Heart left ventricle (tissue), 16 donors: ENCODE measurements at regions not wholly inside any gene's neighbourhood (a gene's known extent, or its start where the extent isn't known, plus 50 kb on each side); places are given as distances from the start of the nearest gene placed in this dataset.
"Not testable (repeated sequence)": the region's sequence is repeated elsewhere in the genome, so short reads cannot be mapped to it uniquely, and the experiment has no call there.

Experiments
- ATAC-seq, 4 donors: fragments of 200-7000 bp; cut with Tn5 transposase; one replicate each; pipeline ENCODE4 v1.9.1; 2020 to 2022; ENCODE audit warnings: moderate library complexity in 4 of 4, mild to moderate bottlenecking in 3 of 4, moderate number of reproducible peaks in 1 of 4
- DNase-seq, 5 donors: peaks; one replicate each; pipeline ENCODE4 v3.0.0-alpha.2; 2020
- H3K27ac ChIP-seq, 12 donors: fragments of 200-600 bp; sonication (generic) in 4 of 12; one replicate each; pipeline versions ENCODE4 v1.5.0 to v1.8.0; 2016 to 2022; ENCODE audit warnings: mild to moderate bottlenecking in 2 of 12
- H3K27me3 ChIP-seq, 9 donors: fragments of 200-600 bp; sonication (generic) in 2 of 9; one replicate each; pipeline versions ENCODE4 v1.5.1 to v1.8.0; 2016 to 2022; ENCODE audit warnings: mild to moderate bottlenecking in 3 of 9
- H3K36me3 ChIP-seq, 9 donors: fragments of 200-600 bp; sonication (generic) in 2 of 9; one replicate each; pipeline versions ENCODE4 v1.5.0 to v1.8.0; 2018 to 2022; ENCODE audit warnings: mild to moderate bottlenecking in 2 of 9
- H3K4me1 ChIP-seq, 12 donors: fragments of 200-600 bp; sonication (generic) in 4 of 12; one replicate each; pipeline versions ENCODE4 v1.5.0 to v1.8.0; 2016 to 2022; ENCODE audit warnings: mild to moderate bottlenecking in 3 of 12
- H3K4me3 ChIP-seq, 12 donors: fragments of 200-600 bp; sonication (generic) in 4 of 12; one replicate each; pipeline versions ENCODE4 v1.5.0 to v1.8.0; 2017 to 2022; ENCODE audit warnings: mild to moderate bottlenecking in 9 of 12, moderate library complexity in 4 of 12
- H3K9me3 ChIP-seq, 12 donors: fragments of 200-600 bp; sonication (generic) in 4 of 12; one replicate each; pipeline versions ENCODE4 v1.5.0 to v1.8.0; 2016 to 2022; ENCODE audit warnings: mild to moderate bottlenecking in 1 of 12
- POLR2A ChIP-seq, 2 donors: fragments of 450-650 bp; IDR thresholded peaks; one replicate each; pipeline ENCODE4 v1.6.1; 2017; ENCODE audit warnings: antibody characterized with exemption in 2 of 2, mild to moderate bottlenecking in 2 of 2, moderate library complexity in 2 of 2
- WGBS, 4 donors: extraction: QIAGEN DNeasy Blood & Tissue Kit in 2 of 4; methylation state at CpG; one replicate each; pipeline versions ENCODE4 v1.1.5 to v1.1.7; 2013 to 2018; 5-methylcytosine and 5-hydroxymethylcytosine counted together
- intact Hi-C, 10 donors: fragments of 100-400 bp; cut with DNase I; formaldehyde crosslinking; loops; one replicate each; pipeline versions ENCODE4 v1.11.1 to v1.14.2; 2022
- TF ChIP-seq, protein P1 (sequence below), 12 donors: fragments of 200-600 bp; sonication (generic) in 4 of 12; IDR thresholded peaks; one replicate each; pipeline versions ENCODE4 v1.5.0 to v1.8.0; 2018 to 2022; ENCODE audit warnings: antibody characterized with exemption in 12 of 12, mild to moderate bottlenecking in 5 of 12
- donor health status: ischemic (EF 13 %, LVEDD 7.1; RV severe dilation, severe dysfunction).
- donor health status: healthy with polysubstance abuse.
- donor health status: DM: no; HTN: yes; CAD: no.
- donor health status: DM: no; HTN: no; CAD: no.
- donor health status: ischemic (EF 25% LVEDD 6.9; RV normal size, moderate dysfunction).
- donor health status: ischemic (EF 25% LVEDD 5.7; RV mildly dilated, moderate dysfunction).
- donor health status: healthy.
- donor health status: DM: yes; HTN: yes; CAD: no.
- donor health status: ischemic (EF 35%, LVEDD 5.7; RV mildly dilated, moderate dysfunction).
- donor health status: nonischemic (EF 11% LVEDD 7.7; RV severe dilation, severe dysfunction).
- donor health status: DM: yes; HTN: yes; CAD: no.
- donor health status: PGD.
- donor health status: ischemic (EF 29% LVEDD 5.4; RV normal size, mild dysfunction).
- donor health status: nonischemic (EF 23%, LVEDD 6.1; RV moderate dilation, normal function).

DNA sequence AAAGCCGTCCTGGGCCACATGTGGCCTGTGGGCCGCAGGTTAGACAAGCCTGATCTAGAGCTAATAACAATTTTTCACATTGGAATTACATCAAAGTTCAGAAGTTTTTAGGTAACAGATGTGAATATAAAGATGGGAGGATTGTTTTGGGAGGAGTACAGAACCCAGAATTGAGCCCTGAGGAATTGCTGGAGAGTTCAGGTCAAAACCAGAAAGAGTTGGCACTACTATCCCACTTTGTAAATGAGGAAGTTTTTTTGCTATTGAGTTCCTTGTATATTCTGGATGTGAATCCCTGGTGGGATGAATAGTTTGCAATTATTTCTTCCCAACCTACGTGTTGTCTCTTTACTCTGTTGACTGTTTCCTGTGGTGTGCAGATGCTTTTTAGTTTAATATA lies 109.5 kb upstream of the LIPC start:
- DNase-seq (no peak), ATAC-seq (no peak)
- WGBS, 4 donors, result 74 to 83% (median 76%) methylated on average over 3 of the region's 3 CpGs
- intact Hi-C loops, result no loop called here
- Histone ChIP-seq H3K27me3 (no peaks in the 10 kb centered on the region), H3K27ac (no peak overlapping the region), H3K36me3 (no peaks in the 10 kb centered on the region), H3K9me3 (peaks cover 0 to 7% (median 0%) of the 10 kb centered on the region in 12 donors), H3K4me3 (no peak overlapping the region), H3K4me1 (no peaks in the 10 kb centered on the region)
- no peak for TF ChIP-seq POLR2A (IDR thresholded peaks at IDR 0.05)
- TF ChIP-seq, protein P1, sequence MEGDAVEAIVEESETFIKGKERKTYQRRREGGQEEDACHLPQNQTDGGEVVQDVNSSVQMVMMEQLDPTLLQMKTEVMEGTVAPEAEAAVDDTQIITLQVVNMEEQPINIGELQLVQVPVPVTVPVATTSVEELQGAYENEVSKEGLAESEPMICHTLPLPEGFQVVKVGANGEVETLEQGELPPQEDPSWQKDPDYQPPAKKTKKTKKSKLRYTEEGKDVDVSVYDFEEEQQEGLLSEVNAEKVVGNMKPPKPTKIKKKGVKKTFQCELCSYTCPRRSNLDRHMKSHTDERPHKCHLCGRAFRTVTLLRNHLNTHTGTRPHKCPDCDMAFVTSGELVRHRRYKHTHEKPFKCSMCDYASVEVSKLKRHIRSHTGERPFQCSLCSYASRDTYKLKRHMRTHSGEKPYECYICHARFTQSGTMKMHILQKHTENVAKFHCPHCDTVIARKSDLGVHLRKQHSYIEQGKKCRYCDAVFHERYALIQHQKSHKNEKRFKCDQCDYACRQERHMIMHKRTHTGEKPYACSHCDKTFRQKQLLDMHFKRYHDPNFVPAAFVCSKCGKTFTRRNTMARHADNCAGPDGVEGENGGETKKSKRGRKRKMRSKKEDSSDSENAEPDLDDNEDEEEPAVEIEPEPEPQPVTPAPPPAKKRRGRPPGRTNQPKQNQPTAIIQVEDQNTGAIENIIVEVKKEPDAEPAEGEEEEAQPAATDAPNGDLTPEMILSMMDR (IDR thresholded peaks at IDR 0.05), result no peak

DNA sequence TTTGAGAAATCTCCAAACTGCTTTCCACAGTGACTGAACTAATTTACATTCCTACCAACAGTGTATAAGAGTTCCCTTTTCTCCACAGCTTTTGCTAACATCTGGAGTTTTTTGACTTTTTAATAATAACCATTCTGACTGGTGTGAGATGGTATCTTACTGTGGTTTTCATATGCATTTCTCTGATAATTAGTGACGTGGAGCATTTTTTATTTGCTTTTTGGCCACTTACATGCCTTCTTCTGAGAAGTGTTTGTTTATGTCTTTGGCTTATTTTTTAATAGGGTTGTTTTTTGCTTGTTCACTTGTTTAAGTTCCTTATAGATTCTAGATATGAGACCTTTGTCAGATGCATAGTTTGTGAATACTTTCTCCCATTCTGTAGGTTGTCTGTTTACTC lies 108.5 kb upstream of the LIPC start:
- H3K36me3 ChIP-seq, H3K4me1 ChIP-seq, ATAC-seq, H3K27ac ChIP-seq, DNase-seq, H3K4me3 ChIP-seq, H3K27me3 ChIP-seq, intact Hi-C loops: not testable (repeated sequence)
- WGBS, 4 donors, result 73 to 86% (median 77%) methylated on average over 1 of the region's 1 CpG
- H3K9me3 ChIP-seq, result peaks cover 0 to 12% (median 0%) of the 10 kb centered on the region in 12 donors

DNA sequence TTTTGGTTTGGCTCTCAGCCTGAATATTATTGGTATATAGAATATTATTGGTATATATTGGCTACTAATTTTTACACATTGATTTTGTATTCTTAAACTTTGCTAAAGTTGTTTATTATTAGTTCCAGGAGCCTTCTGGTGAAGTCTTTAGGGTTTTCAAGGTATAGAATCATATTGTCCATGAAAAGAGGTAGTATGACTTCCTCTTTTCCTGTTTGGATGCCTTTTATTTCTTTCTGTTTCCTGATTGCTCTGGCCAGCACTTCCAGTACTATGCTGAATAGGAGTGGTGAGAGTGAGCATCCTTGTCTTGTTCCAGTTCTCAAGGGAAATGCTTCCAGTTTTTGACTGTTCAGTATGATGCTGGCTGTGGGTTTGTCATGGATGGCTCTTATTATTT lies 107.3 kb upstream of the LIPC start:
- TF ChIP-seq POLR2A (IDR thresholded peaks at IDR 0.05), result no peak
- TF ChIP-seq, protein P1 (IDR thresholded peaks at IDR 0.05), result no peak
- ATAC-seq, result no peak
- no peaks in the 10 kb centered on the region for H3K36me3 ChIP-seq
- H3K27me3 ChIP-seq, result no peaks in the 10 kb centered on the region
- H3K9me3 ChIP-seq, result peaks cover 0 to 12% (median 0%) of the 10 kb centered on the region in 12 donors
- H3K27ac ChIP-seq, result no peak overlapping the region
- H3K4me3 ChIP-seq, result no peak overlapping the region
- peaks cover 0 to 6% (median 0%) of the 10 kb centered on the region in 12 donors for H3K4me1 ChIP-seq
- intact Hi-C loops, result no loop called here
- no peak for DNase-seq

DNA sequence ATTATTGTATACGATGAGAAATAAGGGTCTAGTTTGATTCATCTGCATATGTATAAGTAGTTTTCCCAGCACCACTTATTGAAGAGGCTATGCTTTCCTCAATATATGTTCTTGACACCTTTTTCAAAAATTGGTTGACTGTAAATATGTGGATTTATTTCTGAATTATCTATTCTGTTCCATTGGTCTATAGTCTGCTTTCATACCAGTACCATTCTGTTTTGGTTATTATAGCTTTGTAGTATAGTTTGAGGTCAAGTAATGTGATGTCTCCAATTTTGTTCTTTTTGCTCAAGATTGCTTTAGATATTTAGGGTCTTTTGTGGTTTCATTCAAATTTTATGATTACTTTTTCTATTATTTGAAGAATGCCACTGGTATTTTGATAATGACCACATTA lies 103.8 kb upstream of the LIPC start:
- H3K4me3 ChIP-seq, result no peak overlapping the region
- ATAC-seq (no peak), DNase-seq (no peak)
- H3K9me3 ChIP-seq, result peaks cover 0 to 12% (median 0%) of the 10 kb centered on the region in 12 donors
- 93 to 99% (median 97%) methylated on average over 1 of the region's 1 CpG for WGBS, 4 donors
- TF ChIP-seq POLR2A (IDR thresholded peaks at IDR 0.05), result no peak
- TF ChIP-seq, protein P1 (IDR thresholded peaks at IDR 0.05), result no peak
- no peak overlapping the region for H3K27ac ChIP-seq
- intact Hi-C loops, result no loop called here
- peaks cover 7 to 39% (median 26%) of the 10 kb centered on the region in 12 donors for H3K4me1 ChIP-seq
- H3K36me3 ChIP-seq, result no peaks in the 10 kb centered on the region
- no peaks in the 10 kb centered on the region for H3K27me3 ChIP-seq

- no peak for DNase-seq
- H3K27ac ChIP-seq, result no peak overlapping the region
- H3K4me3 ChIP-seq, result no peak overlapping the region
- H3K36me3 ChIP-seq, result no peaks in the 10 kb centered on the region
- 84 to 95% (median 92%) methylated on average over 2 of the region's 2 CpGs for whole genome bisulfite sequencing, 4 donors
- ATAC-seq, result no peak
- peaks cover 0 to 12% (median 0%) of the 10 kb centered on the region in 12 donors for H3K9me3 ChIP-seq
- peaks cover 8 to 48% (median 31%) of the 10 kb centered on the region in 12 donors for H3K4me1 ChIP-seq
- H3K27me3 ChIP-seq, result no peaks in the 10 kb centered on the region
- intact Hi-C loops, result no loop called here
- no peak for TF ChIP-seq POLR2A (IDR thresholded peaks at IDR 0.05)
- TF ChIP-seq, protein P1 (IDR thresholded peaks at IDR 0.05), result no peak
Observed at GRCh38 chr15:58329211-58329610, 102.6 kb upstream of the LIPC start.
